PC-9 (cell line): ENCODE measurements at regions not wholly inside any gene's neighbourhood (a gene's known extent, or its start where the extent isn't known, plus 50 kb on each side); places are given as distances from the start of the nearest gene placed in this dataset.

ENCODE experiments used
- BruUV-seq: library from RNA; stranded (reverse); fragments of 400-500 nt; replicated peaks from 2 replicates; lab custom pipeline; 2021; lab: Mats Ljungman, UMichigan
- CTCF ChIA-PET: fragments of 300-600 bp; sonication (Branson Sonifier 250); formaldehyde crosslinking; loops from one replicate; lab custom pipeline; 2022; ENCODE audit warnings: antibody characterized with exemption; lab: Charles Lee
- POLR2A ChIA-PET: fragments of 300-600 bp; sonication (Branson Sonifier 250); formaldehyde crosslinking; loops from one replicate; lab custom pipeline; 2022; ENCODE audit warnings: antibody characterized with exemption; ENCODE audit not compliant: unreplicated experiment; lab: Charles Lee
- DNase-seq, 2 experiments: peaks; one replicate each; pipeline versions ENCODE4 v3.0.0 to v3.0.0-alpha.2; 2015 to 2022; ENCODE audit warnings: mixed read lengths in 1 of 2
- H2AFZ ChIP-seq: fragments of 200-600 bp; sonication (generic); 2 replicates; pipeline ENCODE4 v1.8.1; 2017; ENCODE audit warnings: antibody characterized with exemption
- H3F3A ChIP-seq: fragments of 200-600 bp; sonication (generic); 2 replicates; pipeline ENCODE4 v1.8.1; 2017; ENCODE audit warnings: antibody characterized with exemption, mild to moderate bottlenecking, low read depth; ENCODE audit not compliant: insufficient read depth
- H3K27ac ChIP-seq: fragments of 200-600 bp; sonication (generic); 2 replicates; pipeline ENCODE4 v1.6.1; 2016; ENCODE audit warnings: mixed run types
- H3K27me3 ChIP-seq: fragments of 200-600 bp; sonication (generic); 2 replicates; pipeline ENCODE4 v1.6.1; 2016; ENCODE audit warnings: low read depth, mixed run types; ENCODE audit not compliant: insufficient read depth
- H3K36me3 ChIP-seq: fragments of 200-600 bp; sonication (generic); 2 replicates; pipeline ENCODE4 v1.6.1; 2016; ENCODE audit warnings: low read depth, mixed run types
- H3K4me1 ChIP-seq: fragments of 200-600 bp; sonication (generic); replicated peaks from 2 replicates; pipeline ENCODE4 v1.6.1; 2016; ENCODE audit warnings: mixed run types; ENCODE audit not compliant: insufficient read depth
- H3K4me2 ChIP-seq: fragments of 200-600 bp; sonication (generic); 2 replicates; pipeline ENCODE4 v1.6.1; 2017; ENCODE audit warnings: mixed run types
- H3K4me3 ChIP-seq: fragments of 200-600 bp; sonication (generic); 2 replicates; pipeline ENCODE4 v1.6.1; 2016; ENCODE audit warnings: mixed run types
- H3K79me2 ChIP-seq: fragments of 200-600 bp; sonication (generic); 2 replicates; pipeline ENCODE4 v1.6.1; 2017; ENCODE audit warnings: low read depth, mixed run types
- H3K9me2 ChIP-seq: fragments of 200-600 bp; sonication (generic); 2 replicates; pipeline ENCODE4 v1.8.1; 2017; ENCODE audit warnings: mild to moderate bottlenecking; ENCODE audit not compliant: insufficient read depth
- H3K9me3 ChIP-seq: fragments of 200-600 bp; sonication (generic); 2 replicates; pipeline ENCODE4 v1.8.1; 2016; ENCODE audit warnings: low read depth; ENCODE audit not compliant: insufficient read depth
- H4K20me1 ChIP-seq: fragments of 200-600 bp; sonication (generic); 2 replicates; pipeline ENCODE4 v1.8.1; 2017; ENCODE audit not compliant: insufficient read depth
- CTCF ChIP-seq: fragments of 200-600 bp; sonication (generic); conservative IDR thresholded peaks from 2 replicates; pipeline ENCODE4 v1.6.1; 2017; ENCODE audit warnings: mixed run types, antibody characterized with exemption, mild to moderate bottlenecking, moderate library complexity
- EZH2 ChIP-seq: fragments of 200-600 bp; sonication (generic); IDR thresholded peaks from 2 replicates; pipeline ENCODE4 v1.8.0; 2017; ENCODE audit warnings: antibody characterized with exemption, low read depth
- intact Hi-C: fragments of 100-400 bp; cut with micrococcal nuclease; formaldehyde crosslinking; loops from one replicate; pipeline ENCODE4 v1.10.0; 2022; ENCODE audit not compliant: unreplicated experiment

GRCh38 chr13:68697551-68697950, 1410.1 kb upstream of the ATXN8OS start:
- no peaks in the 10 kb centered on the region for H3K9me2 ChIP-seq
- H3K9me3 ChIP-seq = no peaks in the 10 kb centered on the region
- H3K4me3 ChIP-seq = no peak overlapping the region
- CTCF ChIA-PET = no interaction called here
- no peak overlapping the region for H3K4me2 ChIP-seq
- H3K4me1 ChIP-seq = no peaks in the 10 kb centered on the region
- BruUV-seq = no TSS peak
- TF ChIP-seq EZH2 = no peak
- no peak for TF ChIP-seq CTCF
- POLR2A ChIA-PET = no interaction called here
- no peak overlapping the region for H3K27ac ChIP-seq
- no peaks in the 10 kb centered on the region for H3K36me3 ChIP-seq
- H4K20me1 ChIP-seq = no peaks in the 10 kb centered on the region; the same call in 1 of the 2 replicates
- H3K27me3 ChIP-seq = no peaks in the 10 kb centered on the region
- intact Hi-C loops = no loop called here
- H2AFZ ChIP-seq = no peak overlapping the region
- H3K79me2 ChIP-seq = no peaks in the 10 kb centered on the region
- H3F3A ChIP-seq = no peaks in the 10 kb centered on the region
- DNase-seq = no peak

GRCh38 chr13:68696907-68697306, 1410.7 kb upstream of the ATXN8OS start:
- Histone ChIP-seq H3K4me2 (no peak overlapping the region), H3F3A (no peaks in the 10 kb centered on the region), H3K27me3 (no peaks in the 10 kb centered on the region), H3K27ac (no peak overlapping the region), H4K20me1 (no peaks in the 10 kb centered on the region; the same call in 1 of the 2 replicates), H3K79me2 (no peaks in the 10 kb centered on the region), H2AFZ (no peak overlapping the region), H3K9me2 (no peaks in the 10 kb centered on the region), H3K36me3 (no peaks in the 10 kb centered on the region), H3K4me3 (no peak overlapping the region), H3K4me1 (no peaks in the 10 kb centered on the region), H3K9me3 (no peaks in the 10 kb centered on the region)
- POLR2A ChIA-PET = no interaction called here
- no peak for DNase-seq
- intact Hi-C loops = no loop called here
- CTCF ChIA-PET = no interaction called here
- BruUV-seq = no TSS peak
- no peak for TF ChIP-seq EZH2
- no peak for TF ChIP-seq CTCF

GRCh38 chr13:68692049-68692448, 1415.6 kb upstream of the ATXN8OS start:
- 0 out of 2 replicates have a peak, but pooled peaks cover 3% of the 10 kb centered on the region for H4K20me1 ChIP-seq
- H3K9me2 ChIP-seq = no peaks in the 10 kb centered on the region
- intact Hi-C loops = no loop called here
- H2AFZ ChIP-seq = no peak overlapping the region
- no peaks in the 10 kb centered on the region for H3K27me3 ChIP-seq
- H3K4me1 ChIP-seq = no peaks in the 10 kb centered on the region
- no peaks in the 10 kb centered on the region for H3K9me3 ChIP-seq
- no peaks in the 10 kb centered on the region for H3K79me2 ChIP-seq
- H3K4me2 ChIP-seq = no peak overlapping the region
- DNase-seq = no peak
- H3F3A ChIP-seq = no peaks in the 10 kb centered on the region
- no peak overlapping the region for H3K4me3 ChIP-seq
- no peak overlapping the region for H3K27ac ChIP-seq
- ChIA-PET CTCF (no interaction called here), POLR2A (no interaction called here)
- H3K36me3 ChIP-seq = no peaks in the 10 kb centered on the region
- BruUV-seq = no TSS peak
- TF ChIP-seq CTCF = no peak
- no peak for TF ChIP-seq EZH2
